ENCODE measurements at regions not wholly inside any gene's neighbourhood (a gene's known extent, or its start where the extent isn't known, plus 50 kb on each side); places are given as distances from the start of the nearest gene placed in this dataset.

GRCh38 chr10:78964952-78965633, 103.7 kb upstream of the ZMIZ1 start:
- H3K27me3 Mint-ChIP-seq = no peaks in the 10 kb centered on the region
- H3K27ac Mint-ChIP-seq = no peak overlapping the region
- H3K9me3 Mint-ChIP-seq = no peaks in the 10 kb centered on the region
- no peaks in the 10 kb centered on the region for H3K36me3 Mint-ChIP-seq
- DNase-seq (no peak), ATAC-seq (ENCODE audit: low read depth) (no peak)
- no peak overlapping the region for H3K4me3 Mint-ChIP-seq
- H3K4me1 Mint-ChIP-seq = no peaks in the 10 kb centered on the region
- POLR2A ChIA-PET = no interaction called here

- DNase-seq = no peak
- no peaks in the 10 kb centered on the region for H3K36me3 Mint-ChIP-seq
- H3K9me3 Mint-ChIP-seq = no peaks in the 10 kb centered on the region
- no peaks in the 10 kb centered on the region for H3K4me1 Mint-ChIP-seq
- H3K27me3 Mint-ChIP-seq = no peaks in the 10 kb centered on the region
- no peak for ATAC-seq (ENCODE audit: low read depth)
- POLR2A ChIA-PET = no interaction called here
- no peak overlapping the region for H3K4me3 Mint-ChIP-seq
- no peak overlapping the region for H3K27ac Mint-ChIP-seq
Measured at GRCh38 chr10:78966182-78966787, 102.5 kb upstream of the ZMIZ1 start.

GRCh38 chr10:78966844-78967488, 101.8 kb upstream of the ZMIZ1 start:
- H3K36me3 Mint-ChIP-seq = no peaks in the 10 kb centered on the region
- POLR2A ChIA-PET = no interaction called here
- no peaks in the 10 kb centered on the region for H3K27me3 Mint-ChIP-seq
- no peaks in the 10 kb centered on the region for H3K9me3 Mint-ChIP-seq
- H3K4me3 Mint-ChIP-seq = no peak overlapping the region
- ATAC-seq (ENCODE audit: low read depth) (no peak), DNase-seq (no peak)
- H3K4me1 Mint-ChIP-seq = no peaks in the 10 kb centered on the region
- H3K27ac Mint-ChIP-seq = no peak overlapping the region

- Mint-ChIP-seq H3K9me3 (no peaks in the 10 kb centered on the region), H3K27ac (no peak overlapping the region), H3K27me3 (no peaks in the 10 kb centered on the region)
Measured at GRCh38 chr10:78968300-78968942, 100.3 kb upstream of the ZMIZ1 start.

GRCh38 chr10:78968943-78969342, 99.8 kb upstream of the ZMIZ1 start:
- no peak for ATAC-seq (ENCODE audit: low read depth)
- POLR2A ChIA-PET = interaction anchor here (0.6 kb wide), 1 partner anchor 194 kb away, joined by 3 read pairs; no protein-coding TSS in a partner anchor
- H3K27ac Mint-ChIP-seq = no peak overlapping the region

More at GRCh38 chr10:78968300-78968942, 100.3 kb upstream of the ZMIZ1 start:
- ATAC-seq (ENCODE audit: low read depth) (no peak), DNase-seq (no peak)
- POLR2A ChIA-PET = interaction anchor here (0.6 kb wide), 1 partner anchor 194 kb away, joined by 3 read pairs; no protein-coding TSS in a partner anchor
- H3K4me3 Mint-ChIP-seq = no peak overlapping the region
- peaks cover 2% of the 10 kb centered on the region for H3K4me1 Mint-ChIP-seq
- no peaks in the 10 kb centered on the region for H3K36me3 Mint-ChIP-seq

GRCh38 chr10:78969719-78970118, 99.0 kb upstream of the ZMIZ1 start:
- POLR2A ChIA-PET = no interaction called here
- Mint-ChIP-seq H3K4me3 (no peak overlapping the region), H3K36me3 (no peaks in the 10 kb centered on the region), H3K27me3 (no peaks in the 10 kb centered on the region), H3K27ac (no peak overlapping the region), H3K4me1 (peaks cover 8% of the 10 kb centered on the region), H3K9me3 (no peaks in the 10 kb centered on the region)
- ATAC-seq (ENCODE audit: low read depth) = no peak
- no peak for DNase-seq

More at GRCh38 chr10:78968943-78969342, 99.8 kb upstream of the ZMIZ1 start:
- no peaks in the 10 kb centered on the region for H3K36me3 Mint-ChIP-seq
- peaks cover 2% of the 10 kb centered on the region for H3K4me1 Mint-ChIP-seq
- no peak for DNase-seq
- no peak overlapping the region for H3K4me3 Mint-ChIP-seq
- no peaks in the 10 kb centered on the region for H3K9me3 Mint-ChIP-seq
- no peaks in the 10 kb centered on the region for H3K27me3 Mint-ChIP-seq

GRCh38 chr10:78970261-78970660, 98.5 kb upstream of the ZMIZ1 start:
- POLR2A ChIA-PET = no interaction called here
- H3K36me3 Mint-ChIP-seq = no peaks in the 10 kb centered on the region
- DNase-seq (no peak), ATAC-seq (ENCODE audit: low read depth) (no peak)
- no peak overlapping the region for H3K27ac Mint-ChIP-seq
- no peaks in the 10 kb centered on the region for H3K9me3 Mint-ChIP-seq
- H3K27me3 Mint-ChIP-seq = no peaks in the 10 kb centered on the region
- peaks cover 11% of the 10 kb centered on the region for H3K4me1 Mint-ChIP-seq
- no peak overlapping the region for H3K4me3 Mint-ChIP-seq

- H3K4me1 Mint-ChIP-seq = peaks cover 13% of the 10 kb centered on the region
- no peaks in the 10 kb centered on the region for H3K9me3 Mint-ChIP-seq
- DNase-seq = no peak
- POLR2A ChIA-PET = no interaction called here
- H3K27ac Mint-ChIP-seq = no peak overlapping the region
- H3K36me3 Mint-ChIP-seq = no peaks in the 10 kb centered on the region
- peaks cover 2% of the 10 kb centered on the region for H3K27me3 Mint-ChIP-seq
- H3K4me3 Mint-ChIP-seq = no peak overlapping the region
- ATAC-seq (ENCODE audit: low read depth) = no peak
Measured at GRCh38 chr10:78971094-78971682, 97.6 kb upstream of the ZMIZ1 start.

- H3K4me1 Mint-ChIP-seq = peaks cover 13% of the 10 kb centered on the region
- peak overlapping the region; percentile 35 for H3K27ac Mint-ChIP-seq
- ATAC-seq (ENCODE audit: low read depth) (no peak), DNase-seq (no peak)
- no peaks in the 10 kb centered on the region for H3K9me3 Mint-ChIP-seq
- POLR2A ChIA-PET = interaction anchor here (1.2 kb wide), 1 partner anchor 80 kb away, joined by 5 read pairs; no protein-coding TSS in a partner anchor
- H3K36me3 Mint-ChIP-seq = no peaks in the 10 kb centered on the region
- H3K27me3 Mint-ChIP-seq = peaks cover 3% of the 10 kb centered on the region
- H3K4me3 Mint-ChIP-seq = no peak overlapping the region
Measured at GRCh38 chr10:78972160-78972946, 96.4 kb upstream of the ZMIZ1 start.

- Mint-ChIP-seq H3K9me3 (no peaks in the 10 kb centered on the region), H3K27me3 (peaks cover 3% of the 10 kb centered on the region), H3K4me3 (peak overlapping the region; percentile 66), H3K36me3 (no peaks in the 10 kb centered on the region), H3K27ac (peak overlapping the region; percentile 55), H3K4me1 (peaks cover 14% of the 10 kb centered on the region)
- peak; percentile 79 for ATAC-seq (ENCODE audit: low read depth)
- POLR2A ChIA-PET = interaction anchor here (0.7 to 2.1 kb wide), 9 partner anchors 11 to 164 kb away, joined by 3 to 6 read pairs (median 4); no protein-coding TSS in a partner anchor
- DNase-seq = peak; percentile 77
Measured at GRCh38 chr10:78972947-78973900, 95.5 kb upstream of the ZMIZ1 start.

GRCh38 chr10:78973901-78974616, 94.7 kb upstream of the ZMIZ1 start:
- peak overlapping the region; percentile 95 for H3K4me3 Mint-ChIP-seq
- DNase-seq (peak; percentile 69), ATAC-seq (ENCODE audit: low read depth) (peak; percentile 23)
- POLR2A ChIA-PET = interaction anchor here (0.7 to 2.1 kb wide), 9 partner anchors 12 to 163 kb away, joined by 3 to 6 read pairs (median 4); no protein-coding TSS in a partner anchor
- H3K36me3 Mint-ChIP-seq = no peaks in the 10 kb centered on the region
- peaks cover 14% of the 10 kb centered on the region for H3K4me1 Mint-ChIP-seq
- H3K9me3 Mint-ChIP-seq = no peaks in the 10 kb centered on the region
- H3K27me3 Mint-ChIP-seq = peaks cover 3% of the 10 kb centered on the region
- peak overlapping the region; percentile 94 for H3K27ac Mint-ChIP-seq
